WI38 (cell line): ENCODE measurements at regions not wholly inside any gene's neighbourhood (a gene's known extent, or its start where the extent isn't known, plus 50 kb on each side); places are given as distances from the start of the nearest gene placed in this dataset.

Source experiments
- H3K4me3 ChIP-seq: 2 replicates; pipeline ENCODE4 v1.5.1; 2011; ENCODE audit warnings: low read depth, mild to moderate bottlenecking, control low read depth, low read length
- CTCF ChIP-seq: IDR thresholded peaks from 2 replicates; pipeline ENCODE4 v1.5.1; 2012; ENCODE audit warnings: low read depth, mild to moderate bottlenecking, control low read depth, low read length

GRCh38 chr2:220842901-220843665, 729.0 kb downstream of the EPHA4 start:
- no peak for TF ChIP-seq CTCF
- H3K4me3 ChIP-seq: no peak overlapping the region

DNA sequence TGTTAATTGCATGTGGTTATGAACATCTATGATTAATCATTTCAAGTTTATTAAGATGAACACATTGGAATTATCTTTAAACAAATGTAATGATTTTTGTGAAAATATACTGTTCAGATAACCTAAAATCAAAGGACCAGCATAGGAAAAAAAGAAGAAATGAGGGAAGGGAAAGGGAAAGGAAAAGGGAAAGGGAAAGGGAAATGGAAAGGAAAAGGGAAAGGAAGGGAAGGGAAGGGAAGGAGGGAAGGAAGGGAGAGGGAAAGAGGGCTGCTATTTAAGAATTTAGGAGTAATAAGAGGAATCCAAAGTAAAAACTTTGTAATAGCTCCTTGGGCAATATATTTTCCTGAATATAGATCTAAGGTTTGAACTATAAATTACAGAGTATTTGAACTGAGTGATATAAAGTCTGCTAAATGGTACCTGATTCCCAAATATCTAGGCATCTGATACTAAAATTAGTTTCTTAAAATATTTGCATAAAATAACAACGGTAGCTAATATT, 726.3 kb downstream of the EPHA4 start:
- TF ChIP-seq CTCF: no peak
- no peak overlapping the region for H3K4me3 ChIP-seq

- no peak overlapping the region for H3K4me3 ChIP-seq
- TF ChIP-seq CTCF: no peak
These were observed 725.1 kb downstream of the EPHA4 start for GRCh38 chr2:220847006-220847405.

DNA sequence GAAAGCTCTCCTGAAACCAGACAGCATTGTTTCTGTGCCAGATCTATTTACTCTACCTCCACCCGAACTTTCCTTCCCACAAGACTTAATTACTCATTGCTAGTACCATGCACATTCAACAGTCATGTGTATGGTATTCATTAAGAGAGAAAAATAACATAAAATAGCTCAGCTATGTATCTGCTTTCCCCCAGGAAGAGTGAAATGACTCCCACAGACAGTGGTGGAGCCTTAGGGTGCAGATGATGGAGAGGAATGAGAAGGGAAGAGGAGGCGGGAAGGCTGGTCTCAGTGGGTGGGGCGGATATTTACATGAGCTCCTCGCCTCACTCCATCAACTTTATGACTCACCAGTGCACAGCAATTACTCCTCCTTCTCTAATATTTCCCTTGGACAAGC, 724.5 kb downstream of the EPHA4 start:
- no peak overlapping the region for H3K4me3 ChIP-seq
- TF ChIP-seq CTCF: no peak

- H3K4me3 ChIP-seq: no peak overlapping the region
These were observed 722.7 kb downstream of the EPHA4 start for GRCh38 chr2:220849433-220849832.

DNA sequence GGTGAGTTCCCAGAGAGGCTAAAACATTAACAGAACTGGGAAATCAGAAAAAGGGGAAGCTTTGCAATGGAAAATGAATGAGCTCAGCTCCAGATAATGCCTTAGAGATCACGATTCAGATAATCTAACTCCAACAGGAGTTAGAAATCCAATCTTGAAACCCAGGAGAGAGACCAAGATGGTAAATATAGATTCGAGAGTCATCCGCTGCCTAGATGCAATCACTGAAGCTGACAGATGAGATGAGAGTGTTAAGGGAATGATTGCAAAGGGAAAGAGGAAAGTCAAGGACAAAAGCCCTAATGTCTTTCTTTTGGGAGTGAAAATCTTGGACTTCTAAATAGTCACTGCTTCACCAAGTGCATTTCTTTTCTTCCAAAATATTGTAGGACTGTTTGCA, 722.0 kb downstream of the EPHA4 start:
- no peak overlapping the region for H3K4me3 ChIP-seq
- TF ChIP-seq CTCF: no peak

More at GRCh38 chr2:220849433-220849832, 722.7 kb downstream of the EPHA4 start:
- no peak for TF ChIP-seq CTCF

DNA sequence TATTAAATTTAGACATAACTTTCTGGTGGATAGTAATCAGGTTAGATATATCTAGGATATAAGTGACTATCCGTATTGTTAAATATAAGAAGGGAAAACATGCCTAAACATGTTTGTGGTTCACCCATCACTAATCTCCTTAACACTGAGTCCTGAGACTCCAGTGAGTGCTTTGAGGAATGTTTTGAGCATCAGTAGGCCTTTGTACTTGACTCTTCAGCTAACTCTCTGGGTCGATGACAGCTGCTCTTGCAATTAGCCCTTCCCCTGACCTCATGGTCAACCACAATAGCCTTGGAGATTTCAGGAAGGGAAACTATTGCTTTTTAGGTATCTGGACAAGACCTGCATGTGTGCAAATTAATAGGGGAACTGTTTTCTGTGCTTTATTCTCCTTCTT, 716.8 kb downstream of the EPHA4 start:
- H3K4me3 ChIP-seq: no peak overlapping the region
- no peak for TF ChIP-seq CTCF
